ENCODE measurements at regions not wholly inside any gene's neighbourhood (a gene's known extent, or its start where the extent isn't known, plus 50 kb on each side); places are given as distances from the start of the nearest gene placed in this dataset.
"Not testable (repeated sequence)": the region's sequence is repeated elsewhere in the genome, so short reads cannot be mapped to it uniquely, and the experiment has no call there.

DNA sequence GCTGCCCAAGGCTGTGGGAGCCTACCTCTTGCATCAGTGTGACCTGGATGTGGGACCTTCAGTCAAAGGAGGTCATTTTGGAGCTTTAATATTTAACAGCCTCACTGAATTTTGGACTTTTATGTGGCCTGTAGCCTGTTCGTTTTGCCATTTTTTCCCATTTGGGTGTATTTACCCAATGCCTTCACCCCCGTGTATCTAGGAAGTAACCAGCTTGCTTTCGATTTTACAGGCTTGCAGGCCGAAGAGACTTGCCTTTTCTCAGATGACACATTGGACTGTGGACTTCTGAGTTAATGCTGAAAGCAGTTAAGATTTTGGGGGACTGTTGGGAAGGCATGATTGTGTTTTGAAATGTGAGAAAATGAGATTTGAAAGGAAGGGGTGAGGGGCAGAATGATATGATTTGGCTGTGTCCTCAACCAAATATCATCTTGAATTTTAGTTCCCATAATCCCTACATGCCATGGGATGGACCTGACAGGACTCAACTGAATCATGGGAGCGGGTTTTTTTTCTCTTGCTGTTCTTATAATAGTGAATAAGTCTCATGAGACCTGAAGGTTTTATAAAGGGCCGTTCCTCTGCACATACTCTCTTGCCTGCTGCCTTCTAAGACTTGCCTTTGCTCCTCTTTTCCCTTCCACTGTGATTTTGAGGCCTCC lies 324.6 kb downstream of the UBE2NL start:
- TF ChIP-seq, protein P1, sequence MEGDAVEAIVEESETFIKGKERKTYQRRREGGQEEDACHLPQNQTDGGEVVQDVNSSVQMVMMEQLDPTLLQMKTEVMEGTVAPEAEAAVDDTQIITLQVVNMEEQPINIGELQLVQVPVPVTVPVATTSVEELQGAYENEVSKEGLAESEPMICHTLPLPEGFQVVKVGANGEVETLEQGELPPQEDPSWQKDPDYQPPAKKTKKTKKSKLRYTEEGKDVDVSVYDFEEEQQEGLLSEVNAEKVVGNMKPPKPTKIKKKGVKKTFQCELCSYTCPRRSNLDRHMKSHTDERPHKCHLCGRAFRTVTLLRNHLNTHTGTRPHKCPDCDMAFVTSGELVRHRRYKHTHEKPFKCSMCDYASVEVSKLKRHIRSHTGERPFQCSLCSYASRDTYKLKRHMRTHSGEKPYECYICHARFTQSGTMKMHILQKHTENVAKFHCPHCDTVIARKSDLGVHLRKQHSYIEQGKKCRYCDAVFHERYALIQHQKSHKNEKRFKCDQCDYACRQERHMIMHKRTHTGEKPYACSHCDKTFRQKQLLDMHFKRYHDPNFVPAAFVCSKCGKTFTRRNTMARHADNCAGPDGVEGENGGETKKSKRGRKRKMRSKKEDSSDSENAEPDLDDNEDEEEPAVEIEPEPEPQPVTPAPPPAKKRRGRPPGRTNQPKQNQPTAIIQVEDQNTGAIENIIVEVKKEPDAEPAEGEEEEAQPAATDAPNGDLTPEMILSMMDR (IDR thresholded peaks at IDR 0.05; ENCODE audit: control extremely low read depth in 1 of 3, insufficient read depth in 1 of 3, low read depth in 1 of 3, low read length in 3 of 3) = not testable (repeated sequence)
- not testable (repeated sequence) for TF ChIP-seq EP300 (IDR thresholded peaks at IDR 0.05; ENCODE audit: borderline replicate concordance in 1 of 2, low read depth in 2 of 2, low read length in 2 of 2); JUN (IDR thresholded peaks at IDR 0.05; ENCODE audit: low read depth, low read length); ZNF274 (IDR thresholded peaks at IDR 0.05; ENCODE audit: borderline replicate concordance, extremely low read depth, low read length); KDM1A (IDR thresholded peaks at IDR 0.05; ENCODE audit: borderline replicate concordance, low read length); SUZ12 (IDR thresholded peaks at IDR 0.05; ENCODE audit: low read length); POLR2AphosphoS5 (IDR thresholded peaks at IDR 0.05; ENCODE audit: low read depth, low read length); CBX5 (IDR thresholded peaks at IDR 0.05; ENCODE audit: low read depth, low read length); SIRT6 (IDR thresholded peaks at IDR 0.05; ENCODE audit: low read length); GTF2F1 (IDR thresholded peaks at IDR 0.05; ENCODE audit: borderline replicate concordance, low read depth, low read length); CHD1 (IDR thresholded peaks at IDR 0.05; ENCODE audit: low read depth, low read length); CHD2 (IDR thresholded peaks at IDR 0.05; ENCODE audit: low read length); POLR2A (IDR thresholded peaks at IDR 0.05; ENCODE audit: control extremely low read depth in 1 of 2, low read depth in 2 of 2, low read length in 2 of 2)

All from H1 (cell line).